GM23248 (cell line): ENCODE measurements at regions not wholly inside any gene's neighbourhood (a gene's known extent, or its start where the extent isn't known, plus 50 kb on each side); places are given as distances from the start of the nearest gene placed in this dataset.

Source experiments
- DNase-seq: peaks from one replicate; pipeline ENCODE4 v3.0.0-alpha.2; 2015
- H2AFZ ChIP-seq: fragments of 200-600 bp; sonication (generic); 2 replicates; pipeline ENCODE4 v1.6.1; 2016; ENCODE audit warnings: antibody characterized with exemption
- H3F3A ChIP-seq: fragments of 200-600 bp; sonication (generic); 2 replicates; pipeline ENCODE4 v1.6.1; 2016; ENCODE audit warnings: mild to moderate bottlenecking, antibody characterized with exemption, mixed run types; ENCODE audit not compliant: insufficient read depth
- H3K27ac ChIP-seq: fragments of 200-600 bp; sonication (generic); 2 replicates; pipeline ENCODE4 v1.5.1; 2016; ENCODE audit warnings: mild to moderate bottlenecking
- H3K27me3 ChIP-seq: fragments of 200-600 bp; sonication (generic); replicated peaks from 2 replicates; pipeline ENCODE4 v1.6.1; 2016; ENCODE audit warnings: mild to moderate bottlenecking; ENCODE audit not compliant: insufficient read depth
- H3K36me3 ChIP-seq: fragments of 200-600 bp; sonication (generic); 2 replicates; pipeline ENCODE4 v1.6.1; 2016; ENCODE audit warnings: low read depth, mild to moderate bottlenecking
- H3K4me1 ChIP-seq: fragments of 200-600 bp; sonication (generic); 2 replicates; pipeline ENCODE4 v1.6.1; 2016; ENCODE audit warnings: mild to moderate bottlenecking; ENCODE audit not compliant: insufficient read depth
- H3K4me2 ChIP-seq: fragments of 200-600 bp; sonication (generic); one replicate; pipeline ENCODE4 v1.6.1; 2016; ENCODE audit warnings: mild to moderate bottlenecking; ENCODE audit not compliant: unreplicated experiment
- H3K4me3 ChIP-seq: fragments of 200-600 bp; sonication (generic); 2 replicates; pipeline ENCODE4 v1.5.1; 2016; ENCODE audit warnings: mild to moderate bottlenecking
- H3K79me2 ChIP-seq: fragments of 200-600 bp; sonication (generic); 2 replicates; pipeline ENCODE4 v1.6.1; 2016; ENCODE audit warnings: mild to moderate bottlenecking; ENCODE audit not compliant: insufficient read depth
- H3K9ac ChIP-seq: fragments of 200-600 bp; sonication (generic); 2 replicates; pipeline ENCODE4 v1.6.1; 2016; ENCODE audit warnings: mild to moderate bottlenecking
- H3K9me2 ChIP-seq: fragments of 200-600 bp; sonication (generic); 2 replicates; pipeline ENCODE4 v1.6.1; 2016; ENCODE audit warnings: mixed run types, mild to moderate bottlenecking, moderate library complexity; ENCODE audit not compliant: insufficient read depth
- H3K9me3 ChIP-seq: fragments of 200-600 bp; sonication (generic); one replicate; pipeline ENCODE4 v1.6.1; 2017; ENCODE audit warnings: low read depth
- H4K20me1 ChIP-seq: fragments of 200-600 bp; sonication (generic); 2 replicates; pipeline ENCODE4 v1.6.0; 2016; ENCODE audit not compliant: insufficient read depth
- EZH2 ChIP-seq: fragments of 200-600 bp; sonication (generic); IDR thresholded peaks from 2 replicates; pipeline ENCODE4 v1.6.1; 2018; ENCODE audit warnings: antibody characterized with exemption, mild to moderate bottlenecking; ENCODE audit not compliant: insufficient read depth, poor library complexity, severe bottlenecking
- EZH2phosphoT487 ChIP-seq: fragments of 200-600 bp; sonication (generic); IDR thresholded peaks from 2 replicates; pipeline ENCODE4 v1.6.1; 2018; ENCODE audit warnings: antibody characterized with exemption, moderate library complexity, mild to moderate bottlenecking, low read depth; ENCODE audit not compliant: insufficient read depth
- WGBS, 2 experiments: methylation state at CpG; one replicate each; pipeline ENCODE4 v1.1.6; 2015 to 2017; ENCODE audit warnings: low lambda C conversion rate in 2 of 2, low coverage in 1 of 2; ENCODE audit errors: missing lambda C conversion rate in 2 of 2; 5-methylcytosine and 5-hydroxymethylcytosine counted together
- in situ Hi-C: fragments of 300-500 bp; cut with MboI; formaldehyde crosslinking; loops from 2 replicates; pipeline ENCODE4 v1.15.0; 2020

GRCh38 chr10:36766940-36767339 lies 358.5 kb upstream of the ANKRD30A start:
- Histone ChIP-seq H2AFZ (no peak overlapping the region), H3K36me3 (no peaks in the 10 kb centered on the region), H3K79me2 (no peaks in the 10 kb centered on the region), H3K9ac (no peak overlapping the region), H3K27me3 (no peaks in the 10 kb centered on the region), H3F3A (no peaks in the 10 kb centered on the region), H3K9me3 (no peaks in the 10 kb centered on the region), H3K9me2 (no peaks in the 10 kb centered on the region), H3K4me3 (no peak overlapping the region), H3K27ac (no peak overlapping the region), H3K4me1 (no peaks in the 10 kb centered on the region), H4K20me1 (no peaks in the 10 kb centered on the region), H3K4me2 (no peak overlapping the region)
- in situ Hi-C loops: no loop called here
- 56 to 70% methylated on average over 3 of the region's 3 CpGs for WGBS, 2 experiments
- TF ChIP-seq EZH2 (no peak), EZH2phosphoT487 (no peak)
- DNase-seq: no peak

- DNase-seq: no peak
- Histone ChIP-seq H2AFZ (no peak overlapping the region), H3K27me3 (no peaks in the 10 kb centered on the region), H3K4me2 (no peak overlapping the region), H3K4me1 (no peaks in the 10 kb centered on the region), H3K27ac (no peak overlapping the region), H3F3A (no peaks in the 10 kb centered on the region), H3K4me3 (no peak overlapping the region), H4K20me1 (no peaks in the 10 kb centered on the region), H3K9ac (no peak overlapping the region), H3K9me2 (no peaks in the 10 kb centered on the region), H3K79me2 (no peaks in the 10 kb centered on the region), H3K36me3 (no peaks in the 10 kb centered on the region), H3K9me3 (no peaks in the 10 kb centered on the region)
- TF ChIP-seq EZH2phosphoT487: no peak
- TF ChIP-seq EZH2: no peak
- in situ Hi-C loops: no loop called here
- WGBS, 2 experiments: 91 to 92% methylated on average over 2 of the region's 2 CpGs
Observed at GRCh38 chr10:36766415-36766810, 359.0 kb upstream of the ANKRD30A start.

GRCh38 chr10:36765782-36766414 lies 359.5 kb upstream of the ANKRD30A start:
- Histone ChIP-seq H3K27ac (no peak overlapping the region), H3K4me2 (no peak overlapping the region), H3K9ac (no peak overlapping the region), H3K4me1 (no peaks in the 10 kb centered on the region), H3K9me2 (no peaks in the 10 kb centered on the region), H3K4me3 (no peak overlapping the region), H4K20me1 (no peaks in the 10 kb centered on the region), H2AFZ (no peak overlapping the region), H3K27me3 (no peaks in the 10 kb centered on the region), H3K36me3 (no peaks in the 10 kb centered on the region), H3K79me2 (no peaks in the 10 kb centered on the region), H3F3A (no peaks in the 10 kb centered on the region), H3K9me3 (no peaks in the 10 kb centered on the region)
- no peak for TF ChIP-seq EZH2phosphoT487
- no peak for TF ChIP-seq EZH2
- in situ Hi-C loops: no loop called here
- no peak for DNase-seq
- 92 to 95% methylated on average over 2 of the region's 2 CpGs for WGBS, 2 experiments

GRCh38 chr10:36764823-36765222 lies 360.6 kb upstream of the ANKRD30A start:
- 96 to 98% methylated on average over 4 of the region's 4 CpGs for WGBS, 2 experiments
- no peak overlapping the region for H3K9ac ChIP-seq
- no peak overlapping the region for H3K4me2 ChIP-seq
- no peak overlapping the region for H3K27ac ChIP-seq
- H3F3A ChIP-seq: peaks cover 7% of the 10 kb centered on the region; the same call in 1 of the 2 replicates
- H2AFZ ChIP-seq: no peak overlapping the region
- peaks cover 9% of the 10 kb centered on the region for H3K4me1 ChIP-seq
- no peaks in the 10 kb centered on the region for H3K27me3 ChIP-seq
- no peak for DNase-seq
- no peaks in the 10 kb centered on the region for H3K79me2 ChIP-seq
- TF ChIP-seq EZH2 (no peak), EZH2phosphoT487 (no peak)
- in situ Hi-C loops: no loop called here
- no peaks in the 10 kb centered on the region for H3K9me2 ChIP-seq
- H4K20me1 ChIP-seq: no peaks in the 10 kb centered on the region
- H3K9me3 ChIP-seq: no peaks in the 10 kb centered on the region
- no peaks in the 10 kb centered on the region for H3K36me3 ChIP-seq
- no peak overlapping the region for H3K4me3 ChIP-seq

- Histone ChIP-seq H3K27ac (no peak overlapping the region), H3K4me3 (no peak overlapping the region), H3K4me1 (peaks cover 26% of the 10 kb centered on the region), H3K9me3 (no peaks in the 10 kb centered on the region), H4K20me1 (no peaks in the 10 kb centered on the region), H3K9me2 (no peaks in the 10 kb centered on the region), H3F3A (peaks cover 24% of the 10 kb centered on the region), H2AFZ (no peak overlapping the region), H3K4me2 (no peak overlapping the region), H3K27me3 (no peaks in the 10 kb centered on the region), H3K9ac (no peak overlapping the region), H3K36me3 (no peaks in the 10 kb centered on the region), H3K79me2 (no peaks in the 10 kb centered on the region)
- 88% methylated on average over 1 of the region's 1 CpG; no CpG with 5 or more reads in 1 of the 2 experiments for WGBS, 2 experiments
- no peak for DNase-seq
- TF ChIP-seq EZH2phosphoT487: no peak
- in situ Hi-C loops: no loop called here
Observed at GRCh38 chr10:36761121-36761520, 364.3 kb upstream of the ANKRD30A start.
